H1 (cell line): ENCODE measurements at regions not wholly inside any gene's neighbourhood (a gene's known extent, or its start where the extent isn't known, plus 50 kb on each side); places are given as distances from the start of the nearest gene placed in this dataset.

Source experiments
- EGR1 ChIP-seq: IDR thresholded peaks from 2 replicates; pipeline ENCODE4 v1.6.1; 2011; ENCODE audit warnings: low read depth, low read length, borderline replicate concordance
- HDAC6 ChIP-seq: IDR thresholded peaks from one replicate; pipeline ENCODE4 v1.7.1; 2012; ENCODE audit warnings: low read depth, mild to moderate bottlenecking, inconsistent platforms, low read length, moderate library complexity
- JUN ChIP-seq: IDR thresholded peaks from 2 replicates; pipeline ENCODE4 v1.6.1; 2011; ENCODE audit warnings: low read depth, mild to moderate bottlenecking, improper control_type of control experiment, low read length
- POLR2A ChIP-seq, 2 experiments: IDR thresholded peaks; 1 replicate in 1 of 2; 2 replicates in 1 of 2; pipeline ENCODE4 v1.6.1; 2011; ENCODE audit warnings: low read depth in 2 of 2, low read length in 2 of 2, mild to moderate bottlenecking in 2 of 2; ENCODE audit errors: control extremely low read depth in 1 of 2
- POLR2AphosphoS5 ChIP-seq: IDR thresholded peaks from 2 replicates; pipeline ENCODE4 v1.6.1; 2011; ENCODE audit warnings: low read depth, low read length
- RAD21 ChIP-seq, 2 experiments: IDR thresholded peaks in 1 of 2; conservative IDR thresholded peaks in 1 of 2; 2 replicates each; pipeline ENCODE4 v1.6.1; 2011; ENCODE audit warnings: low read depth in 2 of 2, low read length in 2 of 2, improper control_type of control experiment in 1 of 2, inconsistent platforms in 1 of 2, mild to moderate bottlenecking in 1 of 2, moderate library complexity in 1 of 2
- TAF1 ChIP-seq: IDR thresholded peaks from 2 replicates; pipeline ENCODE4 v1.6.1; 2011; ENCODE audit warnings: mild to moderate bottlenecking, low read depth, low read length
- ZNF274 ChIP-seq: IDR thresholded peaks from 2 replicates; pipeline ENCODE4 v1.7.0; 2012; ENCODE audit warnings: low read length, borderline replicate concordance; ENCODE audit errors: extremely low read depth
- TF ChIP-seq, protein P1 (sequence below), 3 experiments: IDR thresholded peaks; 1 replicate in 2 of 3; 2 replicates in 1 of 3; pipeline versions ENCODE4 v1.5.1 to v1.6.1; 2011; ENCODE audit warnings: low read length in 3 of 3, mild to moderate bottlenecking in 3 of 3, inconsistent platforms in 2 of 3, low read depth in 1 of 3, moderate library complexity in 1 of 3; ENCODE audit not compliant: insufficient read depth in 1 of 3; ENCODE audit errors: control extremely low read depth in 1 of 3

DNA sequence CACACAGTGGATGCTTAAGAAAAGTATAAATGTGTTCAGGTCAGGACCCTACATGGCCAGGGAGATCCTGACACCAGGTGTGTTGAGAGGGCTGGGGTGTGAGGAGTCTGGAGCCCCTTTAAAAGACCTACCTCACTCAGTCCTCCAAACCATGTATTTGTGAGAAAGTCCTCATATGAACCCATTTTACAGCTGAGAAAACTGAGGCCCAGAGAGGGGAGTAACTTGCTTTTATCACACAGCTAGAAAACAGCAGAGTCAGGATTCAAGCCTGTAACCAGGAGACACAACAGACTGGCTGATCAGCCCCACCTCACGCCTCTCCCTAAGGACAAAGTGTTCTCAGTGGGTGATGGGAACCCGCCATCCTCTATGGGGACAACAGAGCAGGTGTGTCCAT is 706.7 kb downstream of the PTPRU start:
- TF ChIP-seq POLR2AphosphoS5: no peak
- TF ChIP-seq, protein P1, sequence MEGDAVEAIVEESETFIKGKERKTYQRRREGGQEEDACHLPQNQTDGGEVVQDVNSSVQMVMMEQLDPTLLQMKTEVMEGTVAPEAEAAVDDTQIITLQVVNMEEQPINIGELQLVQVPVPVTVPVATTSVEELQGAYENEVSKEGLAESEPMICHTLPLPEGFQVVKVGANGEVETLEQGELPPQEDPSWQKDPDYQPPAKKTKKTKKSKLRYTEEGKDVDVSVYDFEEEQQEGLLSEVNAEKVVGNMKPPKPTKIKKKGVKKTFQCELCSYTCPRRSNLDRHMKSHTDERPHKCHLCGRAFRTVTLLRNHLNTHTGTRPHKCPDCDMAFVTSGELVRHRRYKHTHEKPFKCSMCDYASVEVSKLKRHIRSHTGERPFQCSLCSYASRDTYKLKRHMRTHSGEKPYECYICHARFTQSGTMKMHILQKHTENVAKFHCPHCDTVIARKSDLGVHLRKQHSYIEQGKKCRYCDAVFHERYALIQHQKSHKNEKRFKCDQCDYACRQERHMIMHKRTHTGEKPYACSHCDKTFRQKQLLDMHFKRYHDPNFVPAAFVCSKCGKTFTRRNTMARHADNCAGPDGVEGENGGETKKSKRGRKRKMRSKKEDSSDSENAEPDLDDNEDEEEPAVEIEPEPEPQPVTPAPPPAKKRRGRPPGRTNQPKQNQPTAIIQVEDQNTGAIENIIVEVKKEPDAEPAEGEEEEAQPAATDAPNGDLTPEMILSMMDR (IDR thresholded peaks at IDR 0.05; ENCODE audit: control extremely low read depth in 1 of 3, insufficient read depth in 1 of 3, low read depth in 1 of 3, low read length in 3 of 3): no peak
- no peak for TF ChIP-seq TAF1
- no peak for TF ChIP-seq POLR2A (IDR thresholded peaks at IDR 0.05; ENCODE audit: control extremely low read depth in 1 of 2, low read depth in 2 of 2, low read length in 2 of 2)
- no peak for TF ChIP-seq EGR1
- no peak for TF ChIP-seq RAD21 (IDR thresholded peaks at IDR 0.05 in 1 of 2, conservative IDR thresholded peaks at IDR 0.05 in 1 of 2; ENCODE audit: low read depth in 2 of 2, low read length in 2 of 2)
- no peak for TF ChIP-seq JUN
- no peak for TF ChIP-seq ZNF274
- no peak for TF ChIP-seq HDAC6
